ENCODE measurements at regions not wholly inside any gene's neighbourhood (a gene's known extent, or its start where the extent isn't known, plus 50 kb on each side); places are given as distances from the start of the nearest gene placed in this dataset.

- DNase-seq, result no peak
Observed at GRCh38 chr14:51400139-51400538, 160.1 kb downstream of the TMX1 start.

- DNase-seq, result no peak
Observed at GRCh38 chr14:51401272-51401671, 161.2 kb downstream of the TMX1 start.

DNA sequence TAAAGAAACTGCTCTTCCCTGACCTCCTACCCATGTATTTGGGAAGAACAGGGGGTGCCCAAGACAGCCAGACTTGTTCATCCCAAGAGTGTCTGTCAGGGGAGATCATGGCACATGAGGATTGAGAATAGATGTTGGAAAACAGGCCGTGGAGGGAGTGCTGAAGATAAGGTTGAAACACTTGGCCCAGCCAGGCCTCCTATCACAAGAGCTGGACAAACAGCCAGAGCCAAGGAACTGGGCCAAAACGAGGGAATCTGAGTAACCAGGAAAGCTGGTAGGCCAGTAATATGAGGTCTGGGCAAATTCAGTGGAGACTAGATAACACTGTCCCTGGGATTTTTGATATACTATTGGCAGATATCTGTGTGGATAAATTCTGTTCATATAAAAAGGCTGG lies 161.7 kb downstream of the TMX1 start:
- DNase-seq, result no peak

- no peak for DNase-seq
Observed at GRCh38 chr14:51410897-51411296, 170.8 kb downstream of the TMX1 start.

DNA sequence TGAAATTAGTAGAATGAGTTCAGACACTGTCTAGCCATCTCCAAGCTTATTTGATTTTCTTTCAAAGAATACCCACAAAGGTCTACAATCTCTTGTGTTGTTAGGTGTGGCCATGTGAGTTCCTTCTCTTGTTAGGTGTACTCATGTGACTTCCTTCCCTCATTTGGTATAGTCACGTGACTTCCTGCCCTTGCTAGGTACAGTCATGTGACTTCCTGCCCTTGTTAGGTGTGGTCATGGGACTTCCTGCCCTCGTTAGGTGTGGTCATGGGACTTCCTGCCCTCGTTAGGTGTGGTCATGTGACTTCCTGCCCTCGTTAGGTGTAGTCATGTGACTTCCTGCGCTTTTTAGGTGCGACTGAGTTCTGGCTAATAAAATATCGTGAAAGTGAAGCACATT lies 179.6 kb downstream of the TMX1 start:
- DNase-seq, result peak; percentile 40

DNA sequence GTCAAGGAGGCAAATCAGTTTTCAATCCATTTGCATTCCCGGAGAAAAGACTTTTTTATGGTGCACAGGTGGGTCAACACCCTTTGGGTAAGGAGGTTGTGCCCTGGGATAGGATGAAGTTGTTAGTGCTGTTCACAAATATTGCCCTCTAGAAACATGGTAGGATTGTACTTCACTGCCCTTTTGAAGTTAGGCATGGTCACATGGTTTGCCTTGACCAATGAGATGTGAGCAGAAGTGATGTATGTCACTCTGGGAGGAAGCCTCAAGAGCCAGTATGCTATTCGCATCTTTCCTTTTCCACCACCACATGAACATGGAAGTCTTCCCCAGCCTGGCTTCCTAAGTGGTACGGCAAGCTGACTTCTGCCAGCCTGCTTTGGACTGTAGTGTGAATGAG lies 182.7 kb downstream of the TMX1 start:
- DNase-seq, result no peak

GRCh38 chr14:51424041-51424440 lies 184.0 kb downstream of the TMX1 start:
- no peak for DNase-seq

- no peak for DNase-seq
Observed at GRCh38 chr14:51424561-51425251, 184.7 kb downstream of the TMX1 start.

DNA sequence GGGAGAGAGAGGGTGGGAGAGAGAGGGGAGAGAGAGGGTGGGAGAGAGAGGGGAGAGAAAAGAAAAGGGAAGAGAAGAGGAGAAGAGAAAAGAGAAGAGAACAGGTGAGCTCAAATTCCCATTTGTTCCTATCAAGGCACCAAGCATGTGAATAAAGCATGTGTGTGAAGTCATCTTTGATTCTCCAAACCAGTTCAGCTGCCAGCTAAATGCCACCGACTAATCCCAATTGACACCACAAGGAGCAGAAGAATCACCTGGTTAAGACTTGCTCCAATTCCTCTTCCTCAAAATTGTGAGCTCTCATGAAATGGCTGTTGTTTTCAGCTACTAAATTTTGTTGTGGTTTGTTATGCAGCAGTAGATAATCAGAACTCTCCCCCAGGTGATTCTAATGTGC lies 188.9 kb downstream of the TMX1 start:
- no peak for DNase-seq

GRCh38 chr14:51430079-51430478 lies 190.0 kb downstream of the TMX1 start:
- no peak for DNase-seq

DNA sequence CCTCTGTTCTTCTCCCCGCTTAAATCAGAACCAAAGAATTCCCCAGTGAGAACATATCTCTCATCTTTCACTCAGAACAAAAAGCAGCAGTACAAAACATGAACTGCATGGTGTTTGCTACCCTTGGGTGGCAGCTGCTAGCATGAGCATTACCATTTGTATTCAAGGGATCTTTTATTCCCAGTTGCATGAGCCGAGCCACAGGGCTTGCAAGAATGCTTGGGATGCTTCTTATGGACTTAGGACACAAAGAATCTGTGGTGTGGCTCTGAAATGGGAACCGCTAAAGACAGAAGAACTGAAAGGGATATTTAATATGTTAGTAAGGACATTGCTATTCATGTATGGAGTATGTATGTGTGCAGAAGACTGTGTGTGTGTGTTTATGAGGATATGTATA lies 190.6 kb downstream of the TMX1 start:
- no peak for DNase-seq

- DNase-seq, result no peak
Observed at GRCh38 chr14:51431033-51431709, 191.1 kb downstream of the TMX1 start.

DNA sequence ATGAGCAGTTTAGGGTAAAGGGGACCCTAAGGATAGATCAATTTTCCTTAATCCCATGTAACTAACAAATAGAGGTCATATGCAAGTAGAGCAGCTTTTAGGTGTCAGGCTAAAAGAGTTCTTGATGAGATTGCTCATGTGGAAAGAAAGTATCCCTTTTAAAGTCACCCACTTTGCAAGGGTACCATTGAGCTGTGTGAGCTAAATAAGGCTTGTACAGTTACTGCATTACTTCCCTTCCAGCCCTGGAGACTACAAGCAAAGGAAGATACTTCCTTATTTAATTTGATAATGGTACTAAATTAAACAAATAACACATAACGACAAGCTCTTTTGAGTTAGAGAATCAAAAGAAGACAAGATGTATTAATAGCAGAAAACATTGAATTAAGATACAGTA lies 191.7 kb downstream of the TMX1 start:
- DNase-seq, result no peak

- no peak for DNase-seq
Observed at GRCh38 chr14:51432302-51432948, 192.4 kb downstream of the TMX1 start.

GRCh38 chr14:51436630-51437029 lies 196.6 kb downstream of the TMX1 start:
- DNase-seq, result no peak

DNA sequence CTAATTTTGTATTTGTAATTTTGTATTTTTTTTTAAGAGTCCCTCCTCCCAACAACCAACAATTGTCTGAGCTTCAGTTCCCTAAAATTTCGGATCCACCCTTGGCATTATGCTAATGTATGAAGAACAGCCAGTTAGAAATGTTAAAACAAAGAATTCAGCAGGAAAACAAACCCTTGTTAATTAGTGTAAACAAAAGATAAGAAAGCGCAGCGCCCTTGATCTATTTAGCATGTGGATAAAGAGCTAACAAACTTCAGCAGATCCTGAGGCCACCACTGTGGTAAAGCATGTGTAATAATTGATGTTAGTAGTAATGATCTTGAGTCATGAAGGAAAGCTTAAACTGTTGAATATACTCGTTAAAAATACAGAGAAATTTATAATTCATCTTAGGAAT lies 199.8 kb downstream of the TMX1 start:
- no peak for DNase-seq

GRCh38 chr14:51441001-51441400 lies 201.0 kb downstream of the TMX1 start:
- no peak for DNase-seq

- DNase-seq, result no peak
Observed at GRCh38 chr14:51442513-51443175, 202.6 kb downstream of the TMX1 start.

DNA sequence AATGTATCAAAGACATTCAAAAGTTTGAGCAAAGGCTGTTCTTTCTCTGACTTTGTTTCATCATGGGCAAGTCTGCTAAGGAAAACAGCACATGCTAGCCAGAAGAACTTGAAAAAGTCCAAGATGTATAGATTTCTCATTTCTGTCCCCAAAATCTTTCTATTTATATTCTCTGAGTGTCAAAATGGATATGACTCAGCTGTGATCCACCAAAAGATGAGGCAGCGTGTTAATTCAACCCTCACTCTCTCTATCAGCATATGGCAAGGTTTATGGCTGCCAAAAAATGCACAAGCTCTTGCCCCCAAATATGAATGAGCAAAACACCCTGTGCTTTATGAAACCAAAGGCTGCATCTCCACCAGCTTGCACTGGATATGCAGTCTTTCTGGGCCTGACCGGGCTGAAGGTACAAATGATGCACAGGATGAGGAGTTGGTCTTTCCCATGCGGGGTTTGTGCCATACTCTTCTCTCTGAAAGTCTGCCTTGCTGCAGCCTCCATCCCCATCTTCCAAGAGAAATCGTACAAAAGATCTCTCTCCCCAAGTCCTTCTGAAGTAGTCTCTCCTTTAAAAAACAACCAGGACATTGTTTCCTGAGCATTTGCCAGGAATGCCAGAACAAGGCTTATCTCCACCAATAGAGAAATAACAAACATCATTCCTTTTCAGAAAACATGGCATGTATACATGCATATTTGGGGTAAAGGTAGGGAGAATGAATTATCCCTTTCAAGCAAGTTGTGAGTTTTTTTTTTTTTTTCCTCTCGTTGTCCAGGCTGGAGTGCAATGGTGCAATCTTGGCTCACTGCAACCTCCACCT lies 203.4 kb downstream of the TMX1 start:
- DNase-seq, result no peak

DNA sequence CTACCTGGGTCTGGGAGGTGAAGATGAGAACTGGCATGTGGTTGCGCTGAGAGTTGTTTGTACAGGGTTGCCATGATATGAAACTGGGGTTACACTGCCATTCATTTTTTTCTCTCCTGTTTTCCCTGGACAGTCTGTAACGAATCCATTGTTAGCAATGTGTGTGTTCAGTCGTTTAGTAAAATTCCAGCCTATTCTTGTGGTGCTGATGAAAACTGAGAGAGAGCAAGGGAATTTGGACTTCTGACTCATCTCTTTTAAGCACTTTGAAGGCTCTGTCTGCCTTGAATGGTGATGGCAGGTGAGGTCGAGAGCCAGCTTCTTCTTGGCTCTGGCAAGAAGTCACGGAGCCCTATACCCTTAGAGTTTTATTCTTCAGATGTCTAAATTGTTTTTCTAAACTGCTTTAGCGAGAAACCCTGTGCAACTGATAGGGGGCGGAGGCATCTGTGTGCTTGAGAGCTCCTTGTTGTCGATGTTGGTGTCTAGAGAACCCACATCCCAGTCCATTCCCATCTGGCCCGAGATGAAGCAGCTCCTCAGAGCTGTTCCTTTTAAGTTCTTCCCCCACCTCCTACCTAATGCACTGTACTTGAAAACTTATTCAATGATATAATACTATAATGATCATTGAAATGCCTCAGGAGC lies 204.4 kb downstream of the TMX1 start:
- no peak for DNase-seq

DNA sequence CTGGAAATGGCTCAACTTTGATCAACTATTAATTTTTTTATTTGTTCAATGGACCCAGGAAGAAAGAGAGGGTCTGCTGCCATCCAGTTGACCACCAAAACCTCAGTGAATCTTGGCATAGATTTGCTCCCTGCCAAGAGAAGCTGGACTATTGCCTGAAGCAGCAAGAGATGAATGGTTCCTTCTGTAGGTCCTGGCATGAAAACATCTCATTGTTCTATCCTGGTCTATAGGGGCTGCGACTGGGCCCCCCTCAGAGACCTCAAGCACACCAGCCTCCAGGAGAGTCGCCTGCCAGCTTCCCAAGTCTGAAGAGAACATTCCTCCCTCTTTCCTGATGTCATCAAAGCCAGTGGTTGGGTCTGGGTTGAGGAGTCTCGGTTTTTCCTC lies 204.9 kb downstream of the TMX1 start:
- no peak for DNase-seq

- DNase-seq, result no peak
Observed at GRCh38 chr14:51446771-51447170, 204.9 kb upstream of the FRMD6 start.
